ENCODE measurements at regions not wholly inside any gene's neighbourhood (a gene's known extent, or its start where the extent isn't known, plus 50 kb on each side); places are given as distances from the start of the nearest gene placed in this dataset.

DNA sequence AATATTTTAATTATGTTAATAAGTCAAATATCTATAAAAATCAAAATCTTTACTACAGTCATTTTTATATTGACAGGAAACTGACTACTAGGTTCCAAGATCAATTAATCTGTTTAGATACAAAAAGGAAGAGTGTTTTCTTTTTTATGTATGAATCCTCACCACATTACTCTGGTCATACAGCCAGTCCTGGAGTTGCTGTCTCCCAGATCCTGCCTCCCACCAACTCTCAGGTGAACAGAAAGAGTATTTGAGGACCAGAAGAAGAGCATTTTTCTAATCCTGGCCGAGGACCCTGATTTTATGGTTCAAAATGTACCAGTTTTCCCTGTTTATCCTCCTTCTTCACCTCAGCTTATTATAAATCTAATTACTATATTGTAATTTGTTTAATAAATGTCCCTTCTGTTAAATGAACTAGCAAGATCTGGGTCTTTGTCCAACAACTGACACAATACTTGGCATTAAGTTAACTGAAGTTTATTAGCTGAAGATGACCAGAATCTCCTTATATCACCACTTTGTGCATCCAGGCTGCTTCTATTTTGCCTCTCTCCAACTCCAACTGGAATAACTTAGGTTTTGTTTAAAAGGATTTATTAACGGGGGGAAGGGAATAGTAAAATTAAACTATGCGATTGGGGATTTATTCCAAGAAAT, 224.4 kb upstream of the PCDH7 start:
- ChIA-PET POLR2A (no interaction called here), RAD21 (ENCODE audit: low non-redundant PET in 1 of 2, low total read pairs in 2 of 2, uncharacterized antibody in 2 of 2, unreplicated experiment in 2 of 2) (no interaction called here)
- DNase-seq (ENCODE audit: low read depth, low spot score): no peak

More for the DNA sequence above, 224.4 kb upstream of the PCDH7 start:
- no peak for TF ChIP-seq SIN3A (IDR thresholded peaks at IDR 0.05; ENCODE audit: low read depth)
- no peak for TF ChIP-seq POLR2A (IDR thresholded peaks at IDR 0.05; ENCODE audit: borderline replicate concordance, extremely low read depth, insufficient read depth, insufficient read length)
- no peak for TF ChIP-seq POLR2AphosphoS5 (IDR thresholded peaks at IDR 0.05; ENCODE audit: low read depth, low read length)
- TF ChIP-seq SRF (IDR thresholded peaks at IDR 0.05; ENCODE audit: low read depth): no peak
- TF ChIP-seq, protein P1, sequence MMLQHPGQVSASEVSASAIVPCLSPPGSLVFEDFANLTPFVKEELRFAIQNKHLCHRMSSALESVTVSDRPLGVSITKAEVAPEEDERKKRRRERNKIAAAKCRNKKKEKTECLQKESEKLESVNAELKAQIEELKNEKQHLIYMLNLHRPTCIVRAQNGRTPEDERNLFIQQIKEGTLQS (IDR thresholded peaks at IDR 0.05): no peak
- no peak for TF ChIP-seq SP1 (IDR thresholded peaks at IDR 0.05; ENCODE audit: low read depth)
- TF ChIP-seq EZH2 (IDR thresholded peaks at IDR 0.05): no peak
- TF ChIP-seq, protein P2, sequence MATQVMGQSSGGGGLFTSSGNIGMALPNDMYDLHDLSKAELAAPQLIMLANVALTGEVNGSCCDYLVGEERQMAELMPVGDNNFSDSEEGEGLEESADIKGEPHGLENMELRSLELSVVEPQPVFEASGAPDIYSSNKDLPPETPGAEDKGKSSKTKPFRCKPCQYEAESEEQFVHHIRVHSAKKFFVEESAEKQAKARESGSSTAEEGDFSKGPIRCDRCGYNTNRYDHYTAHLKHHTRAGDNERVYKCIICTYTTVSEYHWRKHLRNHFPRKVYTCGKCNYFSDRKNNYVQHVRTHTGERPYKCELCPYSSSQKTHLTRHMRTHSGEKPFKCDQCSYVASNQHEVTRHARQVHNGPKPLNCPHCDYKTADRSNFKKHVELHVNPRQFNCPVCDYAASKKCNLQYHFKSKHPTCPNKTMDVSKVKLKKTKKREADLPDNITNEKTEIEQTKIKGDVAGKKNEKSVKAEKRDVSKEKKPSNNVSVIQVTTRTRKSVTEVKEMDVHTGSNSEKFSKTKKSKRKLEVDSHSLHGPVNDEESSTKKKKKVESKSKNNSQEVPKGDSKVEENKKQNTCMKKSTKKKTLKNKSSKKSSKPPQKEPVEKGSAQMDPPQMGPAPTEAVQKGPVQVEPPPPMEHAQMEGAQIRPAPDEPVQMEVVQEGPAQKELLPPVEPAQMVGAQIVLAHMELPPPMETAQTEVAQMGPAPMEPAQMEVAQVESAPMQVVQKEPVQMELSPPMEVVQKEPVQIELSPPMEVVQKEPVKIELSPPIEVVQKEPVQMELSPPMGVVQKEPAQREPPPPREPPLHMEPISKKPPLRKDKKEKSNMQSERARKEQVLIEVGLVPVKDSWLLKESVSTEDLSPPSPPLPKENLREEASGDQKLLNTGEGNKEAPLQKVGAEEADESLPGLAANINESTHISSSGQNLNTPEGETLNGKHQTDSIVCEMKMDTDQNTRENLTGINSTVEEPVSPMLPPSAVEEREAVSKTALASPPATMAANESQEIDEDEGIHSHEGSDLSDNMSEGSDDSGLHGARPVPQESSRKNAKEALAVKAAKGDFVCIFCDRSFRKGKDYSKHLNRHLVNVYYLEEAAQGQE (IDR thresholded peaks at IDR 0.05; ENCODE audit: low read depth): no peak
- no peak for TF ChIP-seq RAD21 (IDR thresholded peaks at IDR 0.05; ENCODE audit: low read depth)
- TF ChIP-seq CBX3 (IDR thresholded peaks at IDR 0.05; ENCODE audit: low read depth): no peak
- TF ChIP-seq ELF1 (IDR thresholded peaks at IDR 0.05; ENCODE audit: borderline replicate concordance, low read depth): no peak
- no peak for TF ChIP-seq JUND (IDR thresholded peaks at IDR 0.05)
- TF ChIP-seq, protein P3, sequence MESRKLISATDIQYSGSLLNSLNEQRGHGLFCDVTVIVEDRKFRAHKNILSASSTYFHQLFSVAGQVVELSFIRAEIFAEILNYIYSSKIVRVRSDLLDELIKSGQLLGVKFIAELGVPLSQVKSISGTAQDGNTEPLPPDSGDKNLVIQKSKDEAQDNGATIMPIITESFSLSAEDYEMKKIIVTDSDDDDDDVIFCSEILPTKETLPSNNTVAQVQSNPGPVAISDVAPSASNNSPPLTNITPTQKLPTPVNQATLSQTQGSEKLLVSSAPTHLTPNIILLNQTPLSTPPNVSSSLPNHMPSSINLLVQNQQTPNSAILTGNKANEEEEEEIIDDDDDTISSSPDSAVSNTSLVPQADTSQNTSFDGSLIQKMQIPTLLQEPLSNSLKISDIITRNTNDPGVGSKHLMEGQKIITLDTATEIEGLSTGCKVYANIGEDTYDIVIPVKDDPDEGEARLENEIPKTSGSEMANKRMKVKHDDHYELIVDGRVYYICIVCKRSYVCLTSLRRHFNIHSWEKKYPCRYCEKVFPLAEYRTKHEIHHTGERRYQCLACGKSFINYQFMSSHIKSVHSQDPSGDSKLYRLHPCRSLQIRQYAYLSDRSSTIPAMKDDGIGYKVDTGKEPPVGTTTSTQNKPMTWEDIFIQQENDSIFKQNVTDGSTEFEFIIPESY (IDR thresholded peaks at IDR 0.05; ENCODE audit: extremely low read depth, insufficient replicate concordance, low read length): no peak
- TF ChIP-seq CEBPB (IDR thresholded peaks at IDR 0.05; ENCODE audit: low read depth): no peak
- no peak for TF ChIP-seq EGR1 (IDR thresholded peaks at IDR 0.05; ENCODE audit: low read depth)
- no peak for TF ChIP-seq FOSL1 (IDR thresholded peaks at IDR 0.05; ENCODE audit: low read depth)
- no peak for TF ChIP-seq YY1 (IDR thresholded peaks at IDR 0.05; ENCODE audit: extremely low read depth, insufficient replicate concordance, low read depth, low read length)
- no TSS peak for BruUV-seq (replicated peaks)
- ATAC-seq: no peak
- no peaks in the 10 kb centered on the region for H3K36me3 ChIP-seq (ENCODE audit: control insufficient read depth in 1 of 2, insufficient read depth in 2 of 2, low read length in 2 of 2)
- no peak overlapping the region for H3K9ac ChIP-seq (ENCODE audit: low read length)
- no peak overlapping the region for H3K4me2 ChIP-seq (ENCODE audit: low read length)
- H3K4me1 ChIP-seq (ENCODE audit: control insufficient read depth in 1 of 2, insufficient read depth in 2 of 2, low read length in 2 of 2): no peaks in the 10 kb centered on the region
- 0 out of 2 replicates have a peak, but pooled peaks cover 3% of the 10 kb centered on the region for H3K9me2 ChIP-seq (ENCODE audit: insufficient read depth)
- CTCF ChIA-PET: no interaction called here
- H4K20me1 ChIP-seq (ENCODE audit: insufficient read depth): no peaks in the 10 kb centered on the region
- H2AFZ ChIP-seq (ENCODE audit: low read depth, low read length, poor library complexity, severe bottlenecking): peak overlapping the region; percentile 33
- intact Hi-C loops (cut with micrococcal nuclease): no loop called here
- no peaks in the 10 kb centered on the region for H3K9me3 ChIP-seq (ENCODE audit: control insufficient read depth in 1 of 2, insufficient read depth in 1 of 2, low read depth in 1 of 2, low read length in 2 of 2)
- no peaks in the 10 kb centered on the region for H3K79me2 ChIP-seq (ENCODE audit: insufficient read depth, low read length)
- no peak overlapping the region for H3K27ac ChIP-seq (ENCODE audit: low read depth, low read length)
- no peaks in the 10 kb centered on the region for H3K27me3 ChIP-seq (ENCODE audit: insufficient read depth, low read length)
- no peak overlapping the region for H3K4me3 ChIP-seq (replicated peaks in 1 of 2; ENCODE audit: low read depth in 1 of 2, low read length in 2 of 2)

Measured in HCT116 (cell line).